GM12891 (cell line): ENCODE measurements at regions not wholly inside any gene's neighbourhood (a gene's known extent, or its start where the extent isn't known, plus 50 kb on each side); places are given as distances from the start of the nearest gene placed in this dataset.

Source experiments
- POLR2A ChIP-seq: IDR thresholded peaks from 2 replicates; pipeline ENCODE4 v1.6.1; 2011; ENCODE audit warnings: low read depth, low read length, control low read depth
- POLR2AphosphoS5 ChIP-seq: IDR thresholded peaks from 2 replicates; pipeline ENCODE4 v1.6.1; 2011; ENCODE audit warnings: low read depth, low read length, control low read depth
- TAF1 ChIP-seq: IDR thresholded peaks from 2 replicates; pipeline ENCODE4 v1.6.1; 2011; ENCODE audit warnings: low read depth, low read length, control low read depth

DNA sequence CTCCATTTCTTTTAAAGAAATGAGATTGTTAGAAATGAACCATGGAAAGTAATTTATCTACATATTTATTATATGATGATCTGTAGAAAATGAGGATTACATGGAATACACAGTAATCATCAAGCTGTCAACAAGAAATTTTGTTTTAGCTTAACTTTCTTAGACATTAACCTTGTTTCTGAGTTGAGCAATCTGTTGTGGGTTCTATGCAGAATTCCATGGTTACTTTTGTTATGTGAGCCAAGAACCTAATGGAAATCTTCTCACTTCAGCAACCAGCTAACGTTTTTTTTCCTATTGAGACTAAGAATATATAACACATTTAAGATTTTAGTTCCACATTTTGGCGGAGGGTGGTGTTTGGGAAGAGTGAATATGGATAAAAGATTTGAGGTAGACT lies 136.1 kb upstream of the SLC4A4 start:
- TF ChIP-seq POLR2A (no peak), POLR2AphosphoS5 (no peak), TAF1 (no peak)
